Middle frontal gyrus (tissue), 1 donor: ENCODE measurements at regions not wholly inside any gene's neighbourhood (a gene's known extent, or its start where the extent isn't known, plus 50 kb on each side); places are given as distances from the start of the nearest gene placed in this dataset.

Experiments used
- DNase-seq: peaks from one replicate; pipeline ENCODE4 v3.0.0-alpha.2; 2015; ENCODE audit warnings: low spot score; ENCODE audit errors: extremely low spot score

DNA sequence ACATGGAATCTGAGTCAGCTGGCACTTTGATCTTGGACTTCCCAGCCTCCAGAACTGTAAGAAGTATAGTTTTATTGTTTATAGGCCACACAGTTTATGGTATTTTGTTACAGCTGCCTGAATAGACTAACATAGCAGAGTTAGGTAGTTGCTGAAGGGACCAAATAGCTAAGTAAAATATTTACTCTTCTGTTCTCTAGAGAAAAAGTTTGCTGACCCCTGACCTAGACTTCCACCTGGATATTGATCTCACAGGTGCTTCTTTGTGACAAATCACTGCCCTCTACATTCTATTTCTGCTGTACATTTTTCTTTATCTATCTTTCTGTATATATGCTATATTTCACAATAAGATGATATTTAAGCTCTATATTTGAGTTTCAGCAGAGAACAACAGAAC, 212.5 kb downstream of the CSNK2A3 start:
- no peak for DNase-seq

DNA sequence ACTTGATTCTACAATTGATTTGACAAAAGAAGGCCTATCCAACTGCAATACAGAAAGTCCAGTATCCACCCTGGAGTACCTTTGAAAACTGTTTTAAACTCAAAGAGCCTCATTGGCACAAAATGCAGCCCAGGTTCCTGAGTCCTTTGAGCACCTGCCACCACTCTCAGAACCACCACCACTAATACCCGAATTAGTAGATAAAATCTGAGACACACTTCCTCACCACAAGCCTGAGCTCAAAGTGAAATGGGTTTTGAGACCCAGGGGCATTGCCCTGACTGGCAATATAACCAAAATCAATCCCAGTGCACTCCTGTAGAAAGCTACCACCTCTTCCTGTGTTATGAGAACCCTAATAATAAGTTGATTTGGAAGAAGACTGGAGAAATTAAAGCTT, 215.7 kb downstream of the CSNK2A3 start:
- DNase-seq = no peak

DNA sequence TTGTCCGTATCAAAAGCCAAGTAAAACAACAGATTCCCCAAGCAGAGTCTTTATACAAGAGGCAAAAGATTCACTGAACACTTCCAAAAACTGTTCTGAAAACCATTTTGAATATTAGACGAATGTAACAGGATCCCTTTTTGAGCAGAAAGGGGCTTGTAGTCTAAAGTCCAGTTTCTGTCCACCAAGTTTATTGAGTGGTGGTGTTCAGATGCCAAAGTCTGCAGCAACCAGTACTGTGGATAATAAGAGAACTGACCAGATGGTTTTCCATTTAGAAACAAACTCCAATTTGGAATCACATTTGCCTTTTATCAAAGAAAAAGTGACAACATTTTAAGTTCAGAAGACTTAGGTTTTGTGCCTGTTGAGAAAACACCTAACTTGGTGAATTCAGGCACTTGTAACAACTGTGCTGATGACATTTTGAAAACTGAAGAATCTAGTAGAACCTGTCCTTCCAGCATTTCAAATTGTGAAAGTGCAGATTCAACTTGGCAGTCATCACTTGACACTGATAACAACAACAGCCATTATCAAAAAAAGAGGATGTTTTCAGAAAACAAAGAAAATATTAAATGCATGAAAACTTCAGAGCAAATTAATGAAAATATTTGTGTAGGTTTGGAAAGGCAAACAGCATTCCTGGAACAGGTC, 217.1 kb downstream of the CSNK2A3 start:
- DNase-seq = no peak

DNA sequence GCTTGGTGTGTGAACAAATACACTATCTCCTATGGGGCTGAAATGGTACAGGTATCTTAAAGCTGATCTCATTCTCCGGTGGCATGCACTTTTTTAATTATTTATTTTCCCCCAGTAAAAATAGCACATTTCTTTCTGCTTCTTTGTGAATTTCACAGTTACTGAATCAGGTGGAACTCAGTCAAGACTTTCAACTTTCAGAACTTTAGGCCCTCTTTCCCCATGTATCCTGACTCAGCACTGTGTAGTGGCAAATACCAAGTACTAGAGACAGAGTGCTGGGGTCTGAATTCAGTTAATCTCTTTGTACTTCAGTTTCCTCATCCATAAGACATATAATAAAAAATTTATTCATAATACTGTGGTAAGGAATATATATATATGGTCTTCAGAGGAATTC, 223.9 kb downstream of the CSNK2A3 start:
- no peak for DNase-seq

DNA sequence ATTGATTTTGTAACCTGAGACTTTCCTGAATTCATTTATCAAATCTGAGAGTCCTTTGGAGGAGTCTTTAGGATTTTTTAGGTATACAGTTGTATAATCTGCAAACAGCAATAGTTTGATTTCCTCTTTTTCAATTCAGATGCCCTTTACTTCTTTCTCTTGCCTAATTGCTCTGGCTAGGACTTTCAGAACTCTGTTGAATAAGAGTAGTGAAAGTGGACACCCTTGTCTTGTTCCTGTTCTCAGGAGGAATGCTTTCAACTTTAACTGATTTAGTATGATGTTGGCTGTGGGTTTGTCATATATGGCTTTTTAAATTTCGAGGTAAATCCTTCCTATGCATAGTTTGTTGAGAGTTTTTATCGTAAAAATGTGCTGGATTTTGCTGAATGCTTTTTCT, 227.4 kb downstream of the CSNK2A3 start:
- DNase-seq = no peak

DNA sequence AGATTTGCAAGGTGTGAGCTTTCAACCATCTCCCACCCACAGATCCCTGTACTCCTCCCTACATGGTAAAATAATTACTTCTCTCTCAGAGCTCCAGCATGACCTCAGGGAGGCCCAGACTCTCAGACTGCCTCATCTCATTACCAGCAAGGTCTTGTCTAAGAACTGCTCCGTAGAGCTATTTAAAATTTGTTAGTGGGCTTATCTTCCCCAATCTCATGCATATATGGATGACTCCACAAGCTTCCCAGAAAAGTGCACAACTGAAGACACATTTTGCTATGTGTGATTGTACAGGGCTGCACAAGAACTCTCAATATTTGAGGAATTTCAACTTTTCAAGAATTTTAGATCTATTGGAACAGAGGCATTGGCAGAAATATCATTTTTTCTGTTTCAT, 230.3 kb downstream of the CSNK2A3 start:
- DNase-seq = no peak

DNA sequence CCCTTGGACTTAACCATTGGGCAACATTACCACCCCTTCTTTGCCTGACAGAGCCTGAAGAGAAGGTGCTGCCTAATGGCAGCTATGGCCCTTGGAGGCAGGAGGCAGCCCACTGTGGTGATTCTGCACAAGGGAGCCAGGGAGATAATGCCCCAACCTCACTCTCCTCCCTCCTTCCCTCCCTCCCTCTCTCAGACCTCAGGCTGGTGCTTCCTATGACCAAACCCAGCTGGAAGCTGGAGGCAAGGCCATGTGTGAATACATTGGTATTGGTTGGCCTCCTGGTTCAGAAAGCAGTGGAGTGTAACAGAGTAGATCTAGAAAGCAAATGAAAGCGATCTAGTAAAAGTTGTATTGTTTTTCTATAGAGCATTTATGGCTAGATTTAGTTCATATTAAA, 233.1 kb downstream of the CSNK2A3 start:
- DNase-seq = no peak

DNA sequence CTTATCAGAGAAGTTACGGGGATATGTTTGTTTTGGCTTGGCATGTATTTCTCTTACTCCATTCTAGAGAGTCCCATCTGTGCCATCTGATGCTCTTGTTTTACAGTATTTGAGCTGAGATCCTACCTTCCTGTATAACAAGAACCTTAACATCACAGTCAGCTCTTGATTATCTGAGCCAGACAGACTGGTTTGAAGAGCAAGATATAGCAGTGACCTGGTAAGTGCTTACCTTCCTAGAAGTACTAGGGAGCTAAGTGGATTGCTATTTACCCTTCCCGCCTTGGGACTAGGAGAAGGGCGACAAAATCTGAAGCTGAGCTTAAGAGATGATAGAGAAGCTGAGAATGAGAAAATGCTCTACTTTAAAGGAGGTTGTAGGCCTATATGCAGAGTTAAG, 235.3 kb downstream of the CSNK2A3 start:
- no peak for DNase-seq

DNA sequence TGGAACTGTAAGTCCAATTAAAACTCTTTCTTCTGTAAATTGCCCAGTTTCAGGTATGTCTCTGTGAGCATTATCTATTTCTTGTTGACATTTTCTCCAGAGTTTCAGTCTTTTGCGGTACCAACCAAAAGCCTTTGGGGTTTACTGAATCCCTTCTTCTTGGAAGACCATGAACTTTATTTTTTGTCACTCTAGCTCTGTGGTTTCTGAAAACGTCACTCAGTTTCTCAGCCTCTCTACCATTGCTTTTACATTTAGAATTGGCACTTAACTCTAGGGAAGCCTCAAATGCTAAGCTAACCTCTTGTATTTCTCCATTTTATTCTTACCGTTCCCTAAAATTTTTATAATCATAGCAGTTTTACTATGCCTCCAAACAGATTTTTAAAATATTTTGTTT, 237.6 kb downstream of the CSNK2A3 start:
- no peak for DNase-seq

DNA sequence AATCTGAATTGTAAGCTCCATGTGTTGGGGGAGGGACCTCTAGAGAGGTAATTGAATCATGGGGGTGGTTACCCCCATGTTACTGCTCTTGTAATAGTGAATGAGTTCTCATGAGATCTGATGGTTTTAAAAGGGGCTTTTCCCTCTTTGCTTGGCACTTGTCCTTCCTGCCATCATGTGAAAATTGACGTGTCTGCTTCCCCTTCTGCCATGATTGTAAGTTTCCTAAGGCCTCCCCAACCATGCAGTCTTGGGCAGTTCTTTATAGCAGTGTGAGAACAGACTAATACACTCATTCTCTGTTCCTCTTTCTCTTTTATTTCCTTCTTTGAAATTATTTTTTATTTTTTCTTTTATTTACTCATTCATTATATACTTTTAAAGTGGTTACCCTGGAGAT, 239.4 kb downstream of the CSNK2A3 start:
- DNase-seq = no peak

DNA sequence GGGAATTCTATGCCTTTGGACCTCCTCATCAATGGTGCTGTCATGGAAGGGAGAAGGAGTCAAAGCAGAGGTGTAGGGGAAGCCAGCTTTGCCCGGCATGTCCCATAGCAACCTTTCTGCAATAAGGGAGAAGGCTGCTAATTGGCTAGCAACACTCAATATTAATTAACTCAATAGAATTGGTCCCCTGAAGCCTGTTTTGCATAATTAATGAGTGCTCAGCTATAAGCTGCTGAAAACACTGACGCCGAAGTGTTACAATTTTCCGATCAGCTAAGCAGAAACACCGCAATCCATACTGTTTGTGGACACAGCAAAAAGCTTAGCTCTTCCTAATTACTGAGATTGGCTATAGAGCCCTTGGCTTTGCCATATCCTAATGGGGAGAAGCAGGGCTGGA, 245.0 kb downstream of the CSNK2A3 start:
- no peak for DNase-seq

DNA sequence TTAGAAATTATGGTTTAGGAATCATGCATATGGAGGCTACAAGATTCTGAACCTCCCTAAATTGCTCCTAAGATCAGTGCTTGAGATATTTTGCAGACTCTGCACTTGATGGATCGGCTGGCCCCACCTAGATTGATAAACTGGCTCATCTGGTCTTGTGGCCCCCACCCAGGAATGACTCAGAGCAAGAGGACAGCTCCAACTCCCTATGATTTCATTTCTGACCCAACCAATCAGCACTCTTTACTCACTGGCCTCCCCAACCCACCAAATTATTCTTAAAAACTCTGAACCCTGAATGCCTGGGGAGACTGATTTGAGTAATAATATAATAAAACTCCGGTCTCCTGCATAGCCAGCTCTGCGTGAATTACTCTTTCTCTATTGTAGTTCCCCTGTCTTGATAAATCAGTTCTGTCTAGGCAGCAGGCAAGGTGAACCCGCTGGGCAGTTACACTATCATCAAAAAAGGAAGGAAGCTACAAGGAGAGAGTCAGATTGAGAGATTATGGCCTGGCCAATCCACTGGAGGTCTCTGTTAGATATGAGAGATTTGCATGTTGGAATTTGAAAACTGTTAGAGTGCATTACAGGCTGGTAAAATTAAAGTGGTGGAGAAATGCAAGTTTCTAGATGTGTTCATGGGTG, 245.8 kb downstream of the CSNK2A3 start:
- no peak for DNase-seq

DNA sequence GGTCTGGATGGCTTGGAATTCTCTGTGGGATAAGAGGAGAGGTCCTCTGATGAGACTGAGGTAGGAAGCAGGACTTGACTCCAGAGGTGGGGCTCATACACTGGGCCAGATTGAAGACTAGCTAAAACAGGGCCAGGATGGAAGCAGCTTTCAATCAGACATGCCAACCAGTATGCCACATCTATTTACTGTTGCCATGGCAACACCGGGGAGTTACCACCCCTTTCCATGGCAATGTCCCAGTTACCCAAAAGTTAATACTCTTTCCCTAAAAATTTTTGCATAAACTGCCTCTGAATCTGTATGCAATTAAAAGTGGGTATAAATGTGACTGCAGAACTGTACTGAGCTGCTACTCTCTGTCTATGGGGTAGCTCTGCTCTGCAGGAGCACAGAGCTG, 247.5 kb upstream of the ZBED5 start:
- DNase-seq = no peak

DNA sequence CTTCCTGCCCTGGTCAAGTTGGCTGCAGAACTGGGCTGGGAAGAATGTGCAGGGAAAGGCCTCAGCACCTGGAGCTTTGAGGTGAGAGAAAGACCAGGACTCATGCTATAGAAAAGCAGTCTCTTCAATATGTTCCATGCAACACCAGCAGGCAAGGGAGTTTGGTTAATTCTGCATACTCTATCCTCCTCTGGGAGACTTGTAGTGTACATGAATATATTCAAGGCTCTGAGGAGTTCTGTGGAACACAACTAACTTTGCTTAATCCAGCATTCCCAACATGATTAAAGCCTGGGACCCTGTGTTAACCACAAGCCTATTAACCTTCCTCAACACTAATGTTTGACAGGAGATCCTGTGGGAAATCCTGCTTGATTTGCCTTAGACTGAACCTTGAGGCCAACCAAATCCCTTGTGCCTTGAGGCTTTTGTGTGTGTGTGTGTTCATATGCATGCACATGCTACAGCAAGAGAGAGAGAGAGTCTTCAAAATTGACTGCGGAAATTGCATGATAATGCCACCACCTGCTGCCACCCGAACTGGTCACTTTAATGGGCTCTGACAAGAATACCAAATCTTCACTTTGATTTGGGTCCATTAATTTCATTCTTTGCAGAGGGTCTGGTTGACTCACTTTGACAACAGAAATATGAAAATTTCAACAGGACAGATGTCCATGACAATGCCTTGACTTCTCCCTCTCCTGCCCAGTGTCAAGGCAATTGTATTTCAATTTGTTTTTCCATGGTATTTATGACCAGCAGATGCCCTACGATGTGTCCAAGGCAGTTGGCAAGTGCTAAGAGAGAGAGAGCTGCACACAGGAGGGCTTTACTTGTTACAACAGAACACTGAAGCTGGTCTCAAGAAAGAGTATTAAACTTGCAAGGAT, 238.2 kb upstream of the ZBED5 start:
- DNase-seq = no peak

DNA sequence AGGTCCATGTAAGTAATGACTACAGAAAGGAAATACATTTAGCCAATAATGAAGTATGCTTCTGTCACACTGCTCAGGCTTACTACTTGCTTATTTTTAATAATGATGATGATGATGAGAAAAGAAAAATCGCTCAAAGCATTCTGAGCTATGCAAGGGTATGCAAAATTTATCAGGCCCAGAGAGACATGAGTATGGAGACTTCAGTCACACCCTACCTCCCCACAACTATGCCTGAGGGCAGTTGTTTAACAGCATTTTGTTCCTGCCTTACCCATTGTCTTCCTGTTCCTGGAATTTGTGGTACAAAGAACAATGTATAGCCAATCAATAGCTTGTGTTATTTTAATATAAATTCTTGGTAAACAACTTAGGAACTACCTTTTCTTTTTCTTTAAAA, 232.6 kb upstream of the ZBED5 start:
- no peak for DNase-seq

DNA sequence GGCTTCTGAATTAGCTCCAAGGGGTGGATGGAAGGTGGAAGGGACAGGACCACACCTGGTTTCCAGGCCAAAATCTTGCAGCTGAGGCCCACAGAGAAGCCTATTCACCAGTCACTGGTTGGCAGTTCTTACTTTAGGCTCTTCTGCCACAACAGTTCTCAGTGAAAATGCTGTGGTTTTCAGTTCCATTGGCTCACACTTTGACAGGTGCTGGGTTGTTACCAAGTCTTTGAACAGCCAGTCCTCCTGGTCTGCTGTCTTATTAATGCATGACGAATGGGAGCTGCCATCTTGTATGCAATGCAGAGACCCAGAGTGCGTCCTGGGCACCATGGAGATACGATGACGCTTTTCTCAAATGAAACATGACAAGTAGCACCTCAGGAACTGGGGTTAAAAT, 232.0 kb upstream of the ZBED5 start:
- no peak for DNase-seq

DNA sequence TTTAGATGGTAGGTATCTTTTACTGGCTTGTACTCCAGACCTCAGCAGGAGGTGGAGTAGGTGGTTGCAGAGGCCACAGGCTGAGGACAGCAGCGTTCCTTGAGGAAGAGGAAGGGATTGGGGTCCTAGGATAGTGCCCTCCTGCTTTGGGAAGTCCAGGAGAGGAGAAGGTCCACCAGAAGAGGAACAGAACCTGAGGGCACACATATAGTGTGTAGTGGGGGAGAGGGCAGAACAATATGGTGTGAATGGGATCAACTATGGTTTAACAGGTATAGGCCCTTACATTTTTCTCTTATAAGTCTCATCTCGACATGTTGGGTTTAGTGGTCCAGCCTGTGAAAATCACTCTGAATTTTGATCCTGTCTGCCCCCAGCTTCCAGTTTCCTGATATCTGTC, 229.1 kb upstream of the ZBED5 start:
- DNase-seq = no peak

DNA sequence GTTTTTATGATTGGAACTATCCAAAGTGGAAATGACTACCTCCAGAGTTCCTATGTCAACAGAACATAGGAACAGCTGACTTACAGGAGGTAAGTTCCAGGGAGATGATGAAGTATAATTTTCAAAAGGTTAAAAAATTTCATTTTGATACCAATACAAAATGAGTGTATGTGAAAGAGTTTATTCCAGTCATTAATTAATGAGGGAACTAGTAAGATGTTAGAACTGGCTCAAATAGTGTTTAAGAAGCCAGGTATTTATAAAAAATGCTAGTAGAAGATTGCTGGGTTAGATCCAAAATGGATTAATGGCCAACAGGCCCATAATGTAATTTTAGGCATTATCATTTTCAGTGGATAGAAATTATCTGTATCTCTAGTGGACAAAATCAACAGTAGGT, 227.7 kb upstream of the ZBED5 start:
- DNase-seq = no peak

DNA sequence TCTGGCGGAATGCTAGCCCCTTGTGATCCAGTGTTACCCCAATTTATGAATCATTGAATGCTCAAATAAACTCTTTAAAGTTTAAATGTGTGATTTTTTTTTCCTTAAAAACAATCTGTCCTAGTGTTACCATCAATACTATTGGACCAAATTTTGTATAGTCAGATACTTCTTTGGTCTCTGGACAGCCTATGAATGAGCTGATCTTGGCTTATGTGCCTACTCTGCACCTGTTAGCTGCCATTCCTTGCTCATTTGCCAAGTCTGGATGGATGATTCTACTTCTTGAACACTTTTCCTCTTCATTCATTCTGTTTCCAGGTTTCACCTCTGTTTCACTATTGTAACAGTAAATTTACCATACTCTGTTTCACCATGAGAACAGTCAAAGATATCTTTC, 226.5 kb upstream of the ZBED5 start:
- no peak for DNase-seq

DNA sequence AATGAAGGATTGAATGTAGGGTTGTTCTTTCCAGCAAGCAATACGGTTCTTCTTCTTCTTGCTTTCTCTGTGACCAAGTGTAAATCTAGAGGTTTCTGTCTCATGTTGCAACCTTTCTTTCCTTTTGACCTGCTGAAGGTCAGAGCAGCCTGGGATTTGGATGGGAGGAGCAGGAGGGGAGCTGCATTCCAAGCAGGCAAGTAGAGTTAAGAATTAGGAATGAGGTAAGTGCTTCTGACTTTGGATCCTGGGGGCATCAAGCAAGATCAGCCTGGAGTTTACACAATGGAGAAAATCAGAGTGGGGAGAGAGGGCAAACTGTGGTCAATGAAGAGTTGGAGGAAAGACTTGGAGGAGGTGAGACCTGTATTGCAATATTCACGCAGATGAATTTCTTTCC, 225.6 kb upstream of the ZBED5 start:
- DNase-seq = no peak

DNA sequence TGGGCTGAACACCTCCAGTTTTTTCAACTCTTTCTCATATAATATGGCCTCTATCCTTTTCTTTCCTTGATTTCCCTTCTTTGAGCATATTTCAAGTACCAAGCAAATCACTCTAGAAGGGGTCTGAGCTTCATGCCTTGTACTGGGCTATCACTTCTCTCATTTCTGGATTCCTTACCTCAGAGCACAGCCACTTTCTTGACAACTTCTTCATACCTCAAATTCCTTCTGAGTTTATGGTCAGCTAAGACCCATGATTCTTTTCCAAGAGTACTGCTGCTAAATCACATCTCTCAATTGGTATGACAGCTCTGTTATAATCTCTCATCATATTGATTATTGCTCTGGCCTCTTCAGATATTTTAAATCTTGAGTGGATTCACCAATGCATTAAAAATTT, 224.8 kb upstream of the ZBED5 start:
- DNase-seq = no peak

DNA sequence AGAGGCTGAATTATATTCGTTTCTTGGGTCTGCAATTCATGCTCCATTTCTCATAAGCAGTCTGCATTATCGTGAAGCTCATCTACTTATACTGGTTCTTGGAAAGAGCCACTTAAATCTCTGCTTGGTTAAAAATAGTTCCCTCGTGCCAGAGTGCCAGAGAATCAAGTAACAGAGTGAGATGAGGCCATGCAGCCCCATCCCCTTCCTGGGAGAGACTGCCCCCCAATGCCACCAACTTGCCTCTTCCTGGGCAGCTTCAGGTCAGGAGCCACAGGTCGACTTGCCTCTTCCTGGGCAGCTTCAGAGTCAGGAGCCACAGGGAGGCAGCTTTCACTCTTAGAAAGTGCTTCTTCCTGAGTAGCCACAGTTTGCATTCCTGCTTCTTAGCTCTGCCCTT, 223.9 kb upstream of the ZBED5 start:
- DNase-seq = no peak

DNA sequence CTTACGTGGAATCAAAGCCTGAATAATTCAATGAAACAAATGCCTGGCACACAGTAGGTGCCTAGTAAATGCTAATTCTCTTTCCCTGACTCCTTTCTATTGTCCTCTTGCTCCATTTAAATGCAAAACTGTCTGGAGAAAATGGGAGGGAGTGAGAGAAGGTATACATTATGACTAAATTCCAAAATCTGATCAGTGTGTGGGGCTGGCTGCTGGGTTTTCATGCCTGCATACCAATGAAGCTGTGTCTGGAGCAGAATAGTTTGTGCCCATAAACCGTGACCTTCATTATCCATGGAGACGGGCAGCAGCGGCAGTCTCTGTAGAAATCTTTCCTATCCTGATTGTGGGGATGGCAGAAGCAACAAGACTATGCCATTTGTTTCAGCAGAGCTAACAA, 223.4 kb upstream of the ZBED5 start:
- no peak for DNase-seq
